Prostate gland (tissue), 2 donors: ENCODE measurements at regions not wholly inside any gene's neighbourhood (a gene's known extent, or its start where the extent isn't known, plus 50 kb on each side); places are given as distances from the start of the nearest gene placed in this dataset.

Source experiments
- CTCF ChIP-seq, 4 experiments: fragments of 200-600 bp in 2 of 4; fragments of 450-650 bp in 2 of 4; sonication (generic) in 2 of 4; IDR thresholded peaks; 1 replicate in 3 of 4; 2 replicates in 1 of 4; pipeline ENCODE4 v1.5.1; 2016 to 2019; ENCODE audit warnings: antibody characterized with exemption in 4 of 4, mild to moderate bottlenecking in 2 of 4, moderate library complexity in 2 of 4
- POLR2A ChIP-seq: fragments of 450-650 bp; IDR thresholded peaks from one replicate; pipeline ENCODE4 v1.6.1; 2016; ENCODE audit warnings: antibody characterized with exemption, mild to moderate bottlenecking
- POLR2AphosphoS5 ChIP-seq: sonication (generic); formaldehyde crosslinking; IDR thresholded peaks from one replicate; pipeline ENCODE4 v1.6.1; 2017; ENCODE audit warnings: antibody characterized with exemption

DNA sequence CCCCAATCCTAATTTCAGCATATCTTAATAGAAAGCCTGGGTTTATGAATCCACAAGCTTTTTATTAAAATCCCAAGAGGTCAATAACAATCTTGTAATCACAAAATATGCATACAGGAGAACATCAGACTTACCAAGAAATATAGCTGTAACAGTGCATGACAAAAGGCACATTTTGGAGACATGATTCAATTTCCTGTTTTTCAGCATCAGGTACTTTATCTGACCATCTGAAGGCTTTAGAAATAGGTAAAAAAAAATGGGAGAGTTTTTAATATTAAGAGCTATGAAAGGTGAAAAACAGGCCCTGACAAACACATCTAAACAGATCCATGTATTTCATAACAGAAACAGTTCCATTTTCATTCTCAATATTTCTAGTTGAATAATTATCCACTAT lies 89.9 kb upstream of the EFEMP1 start:
- no peak for TF ChIP-seq POLR2A
- TF ChIP-seq CTCF (IDR thresholded peaks at IDR 0.05), result no peak
- no peak for TF ChIP-seq POLR2AphosphoS5
